SK-N-SH treated with all-trans-retinoic acid at 6 μM for 48 hours (cell line): ENCODE measurements at regions not wholly inside any gene's neighbourhood (a gene's known extent, or its start where the extent isn't known, plus 50 kb on each side); places are given as distances from the start of the nearest gene placed in this dataset.
A peak's percentile ranks its signal among the peaks of the same experiment; 100 is the strongest.
"Not testable (repeated sequence)": the region's sequence is repeated elsewhere in the genome, so short reads cannot be mapped to it uniquely, and the experiment has no call there.

ENCODE experiments used
- ATAC-seq: fragments of 200-7000 bp; cut with Tn5 transposase; 3 replicates; pipeline ENCODE4 v1.9.1; 2020; ENCODE audit warnings: mild to moderate bottlenecking, moderate library complexity
- ARNTL ChIP-seq: fragments of 450-650 bp; formaldehyde crosslinking; IDR thresholded peaks from 2 replicates; pipeline ENCODE4 v1.5.0; 2020; ENCODE audit warnings: low read depth, mild to moderate bottlenecking, moderate library complexity, borderline replicate concordance
- BACH2 ChIP-seq: fragments of 250-450 bp; sonication (Bioruptor Pico); IDR thresholded peaks from 2 replicates; pipeline ENCODE4 v1.9.0; 2021; ENCODE audit warnings: mild to moderate bottlenecking, borderline replicate concordance
- CREB5 ChIP-seq: fragments of 250-450 bp; sonication (Bioruptor Pico); IDR thresholded peaks from 2 replicates; pipeline ENCODE4 v1.5.1; 2020; ENCODE audit warnings: low read depth, mild to moderate bottlenecking, moderate library complexity
- CSDC2 ChIP-seq: fragments of 250-450 bp; sonication (Bioruptor Pico); IDR thresholded peaks from 2 replicates; pipeline ENCODE4 v1.5.0; 2020; ENCODE audit warnings: mild to moderate bottlenecking, moderate library complexity
- ESRRG ChIP-seq: fragments of 250-450 bp; sonication (Bioruptor Pico); IDR thresholded peaks from 2 replicates; pipeline ENCODE4 v1.6.1; 2021; ENCODE audit warnings: mild to moderate bottlenecking
- GLIS3 ChIP-seq: fragments of 250-450 bp; sonication (Bioruptor Pico); IDR thresholded peaks from 2 replicates; pipeline ENCODE4 v1.5.0; 2020; ENCODE audit warnings: mild to moderate bottlenecking, moderate library complexity
- ISL1 ChIP-seq: fragments of 250-450 bp; sonication (Bioruptor Pico); IDR thresholded peaks from 2 replicates; pipeline ENCODE4 v2.1.2; 2022; ENCODE audit warnings: mild to moderate bottlenecking, moderate library complexity
- OSR1 ChIP-seq: fragments of 250-450 bp; sonication (Bioruptor Pico); IDR thresholded peaks from 2 replicates; pipeline ENCODE4 v1.8.0; 2022; ENCODE audit warnings: moderate library complexity, mild to moderate bottlenecking, inconsistent platforms
- POU6F1 ChIP-seq: fragments of 250-450 bp; sonication (Bioruptor Pico); IDR thresholded peaks from 2 replicates; pipeline ENCODE4 v1.8.0; 2021; ENCODE audit warnings: low read depth, mild to moderate bottlenecking, moderate library complexity, borderline replicate concordance
- PPARA ChIP-seq: fragments of 250-450 bp; sonication (Bioruptor Pico); IDR thresholded peaks from 2 replicates; pipeline ENCODE4 v1.5.0; 2020; ENCODE audit warnings: mild to moderate bottlenecking, borderline replicate concordance
- RARB ChIP-seq: fragments of 250-450 bp; sonication (Bioruptor Pico); IDR thresholded peaks from 2 replicates; pipeline ENCODE4 v1.8.0; 2021; ENCODE audit warnings: mild to moderate bottlenecking, moderate library complexity
- SNAI2 ChIP-seq: fragments of 250-450 bp; sonication (Bioruptor Pico); IDR thresholded peaks from 2 replicates; pipeline ENCODE4 v1.5.0; 2020; ENCODE audit warnings: mild to moderate bottlenecking, moderate library complexity
- TCF4 ChIP-seq: fragments of 250-450 bp; sonication (Bioruptor Pico); IDR thresholded peaks from 2 replicates; pipeline ENCODE4 v1.8.0; 2021; ENCODE audit warnings: mild to moderate bottlenecking, moderate library complexity, borderline replicate concordance
- TOX ChIP-seq: fragments of 250-450 bp; sonication (Bioruptor Pico); IDR thresholded peaks from 2 replicates; pipeline ENCODE4 v1.8.0; 2021; ENCODE audit warnings: mild to moderate bottlenecking, moderate library complexity, borderline replicate concordance
- ZC3H10 ChIP-seq: fragments of 250-450 bp; sonication (Bioruptor Pico); IDR thresholded peaks from 2 replicates; pipeline ENCODE4 v1.5.1; 2021; ENCODE audit warnings: mild to moderate bottlenecking, moderate library complexity
- ZFP3 ChIP-seq: fragments of 250-450 bp; sonication (Bioruptor Pico); IDR thresholded peaks from 2 replicates; pipeline ENCODE4 v1.5.0; 2020; ENCODE audit warnings: mild to moderate bottlenecking, moderate library complexity
- ZFP30 ChIP-seq: fragments of 450-650 bp; formaldehyde crosslinking; IDR thresholded peaks from 2 replicates; pipeline ENCODE4 v1.5.0; 2022; ENCODE audit warnings: mild to moderate bottlenecking, moderate library complexity
- ZNF8 ChIP-seq: fragments of 450-650 bp; formaldehyde crosslinking; IDR thresholded peaks from 2 replicates; pipeline ENCODE4 v1.5.0; 2020; ENCODE audit warnings: mild to moderate bottlenecking, moderate library complexity
- TF ChIP-seq, protein P1 (sequence below): fragments of 250-450 bp; sonication (Bioruptor Pico); IDR thresholded peaks from 2 replicates; pipeline ENCODE4 v1.5.1; 2021; ENCODE audit warnings: mild to moderate bottlenecking, moderate library complexity

DNA sequence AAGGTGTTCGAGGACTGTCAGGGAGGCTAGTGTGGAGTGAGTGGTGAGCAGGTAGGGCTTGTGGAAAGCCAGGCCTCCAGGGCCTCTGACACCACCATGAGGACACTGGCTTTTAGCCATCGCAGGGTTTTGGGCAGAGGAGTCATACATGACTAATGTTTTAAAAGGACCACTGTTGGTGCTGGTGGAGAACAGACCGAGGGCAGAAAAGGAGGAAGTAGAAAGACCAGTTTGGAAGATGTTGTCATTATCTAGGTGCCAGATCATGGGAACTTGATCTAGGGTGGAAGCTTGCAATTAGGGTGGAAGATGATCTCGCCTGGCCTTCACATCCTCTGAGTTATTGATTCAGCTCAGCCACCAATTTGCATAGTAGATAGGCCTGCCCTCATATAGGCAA is 144.2 kb downstream of the C12orf75 start:
- no peak; the same call in 2 of the 3 replicates for ATAC-seq
- TF ChIP-seq TCF4 (CRISPR knock-in tag) (no peak), TOX (no peak), BACH2 (CRISPR knock-in tag) (no peak), PPARA (no peak), ESRRG (no peak), RARB (CRISPR knock-in tag) (no peak), ARNTL (CRISPR knock-in tag) (no peak), ZFP30 (CRISPR knock-in tag) (no peak), ZFP3 (CRISPR knock-in tag) (no peak), POU6F1 (CRISPR knock-in tag) (no peak)

- TF ChIP-seq ISL1 (peak; percentile 35), RARB (CRISPR knock-in tag) (no peak)
- ATAC-seq, result no peak
Observed at GRCh38 chr12:105476616-105477015, 146.1 kb downstream of the C12orf75 start.

GRCh38 chr12:105477873-105478272 is 147.4 kb downstream of the C12orf75 start:
- TF ChIP-seq PPARA (no peak), ZNF8 (CRISPR knock-in tag) (no peak), ZC3H10 (no peak), OSR1 (no peak)
- no peak for ATAC-seq

DNA sequence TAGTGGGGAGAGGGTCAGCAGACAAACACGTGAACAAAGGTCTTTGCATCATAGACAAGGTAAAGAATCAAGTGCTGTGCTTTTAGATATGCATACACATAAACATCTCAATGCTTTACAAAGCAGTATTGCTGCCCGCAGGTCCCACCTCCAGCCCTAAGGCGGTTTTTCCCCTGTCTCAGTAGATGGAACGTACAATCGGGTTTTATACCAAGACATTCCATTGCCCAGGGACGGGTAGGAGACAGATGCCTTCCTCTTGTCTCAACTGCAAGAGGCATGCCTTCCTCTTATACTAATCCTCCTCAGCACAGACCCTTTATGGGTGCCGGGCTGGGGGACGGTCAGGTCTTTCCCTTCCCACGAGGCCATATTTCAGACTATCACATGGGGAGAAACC is 148.3 kb downstream of the C12orf75 start:
- not testable (repeated sequence) for ATAC-seq

GRCh38 chr12:105479710-105480109 is 149.2 kb downstream of the C12orf75 start:
- TF ChIP-seq ARNTL (CRISPR knock-in tag), result no peak
- TF ChIP-seq ZFP3 (CRISPR knock-in tag), result no peak
- TF ChIP-seq TCF4 (CRISPR knock-in tag), result no peak
- no peak for TF ChIP-seq ISL1
- TF ChIP-seq GLIS3 (CRISPR knock-in tag), result no peak
- TF ChIP-seq CREB5, result no peak
- TF ChIP-seq PPARA, result no peak
- no peak for TF ChIP-seq CSDC2
- TF ChIP-seq ZFP30 (CRISPR knock-in tag), result no peak
- no peak for TF ChIP-seq ZC3H10
- TF ChIP-seq BACH2 (CRISPR knock-in tag), result no peak
- ATAC-seq, result no peak

- no peak; the same call in 2 of the 3 replicates for ATAC-seq
- TF ChIP-seq ISL1 (peak; percentile 37; the same call in 1 of the 2 replicates), SNAI2 (CRISPR knock-in tag) (no peak)
- TF ChIP-seq, all 23 proteins: peak for 1
Observed at GRCh38 chr12:105480162-105480561, 149.7 kb downstream of the C12orf75 start.

DNA sequence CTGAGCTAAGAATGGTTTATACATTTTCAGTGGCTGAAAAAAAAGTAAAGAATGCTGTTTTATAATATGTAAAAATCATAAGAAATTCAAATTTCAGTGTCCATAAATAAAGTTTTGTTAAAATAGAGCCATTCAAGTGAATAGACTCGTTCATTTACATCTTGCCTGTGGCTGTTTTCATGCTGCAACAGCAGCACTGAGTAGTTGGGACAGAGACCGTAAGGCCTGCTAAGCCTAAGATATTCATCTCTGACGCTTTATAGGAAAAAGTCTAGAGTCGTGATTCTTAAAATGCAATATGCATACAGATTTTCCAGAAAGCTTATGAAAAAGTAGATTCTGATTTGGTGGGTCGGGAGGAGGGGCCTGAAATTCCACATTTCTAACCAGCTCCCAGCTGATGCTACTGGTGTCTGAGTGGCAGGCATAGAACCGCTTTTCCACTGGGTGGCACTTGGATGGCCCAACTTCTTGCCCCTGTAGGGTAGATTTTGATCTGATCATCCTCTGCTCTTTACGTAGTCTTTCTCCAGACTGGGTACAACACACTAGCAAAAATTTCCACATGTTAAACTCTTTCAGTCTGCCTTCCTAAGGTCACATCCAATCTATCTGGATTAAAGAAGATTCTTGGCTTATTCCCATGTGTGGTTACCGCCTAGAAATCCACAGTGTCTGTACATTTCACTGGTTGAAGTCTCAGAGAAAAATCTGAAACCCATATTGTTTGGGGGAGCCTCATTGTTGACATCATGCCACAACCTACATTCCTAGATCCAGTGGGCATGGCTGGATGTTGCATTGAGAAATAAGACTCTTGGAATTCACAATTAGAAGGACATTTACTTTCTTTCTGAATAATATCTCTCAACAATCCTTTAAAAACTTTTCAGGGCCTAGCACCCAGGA is 151.2 kb downstream of the C12orf75 start:
- TF ChIP-seq ZFP30 (CRISPR knock-in tag) (no peak), RARB (CRISPR knock-in tag) (no peak), SNAI2 (CRISPR knock-in tag) (no peak), TOX (no peak), ZNF8 (CRISPR knock-in tag) (no peak), GLIS3 (CRISPR knock-in tag) (no peak), BACH2 (CRISPR knock-in tag) (no peak), ESRRG (no peak), TCF4 (CRISPR knock-in tag) (no peak), ARNTL (CRISPR knock-in tag) (no peak), CREB5 (no peak)
- TF ChIP-seq, protein P1, sequence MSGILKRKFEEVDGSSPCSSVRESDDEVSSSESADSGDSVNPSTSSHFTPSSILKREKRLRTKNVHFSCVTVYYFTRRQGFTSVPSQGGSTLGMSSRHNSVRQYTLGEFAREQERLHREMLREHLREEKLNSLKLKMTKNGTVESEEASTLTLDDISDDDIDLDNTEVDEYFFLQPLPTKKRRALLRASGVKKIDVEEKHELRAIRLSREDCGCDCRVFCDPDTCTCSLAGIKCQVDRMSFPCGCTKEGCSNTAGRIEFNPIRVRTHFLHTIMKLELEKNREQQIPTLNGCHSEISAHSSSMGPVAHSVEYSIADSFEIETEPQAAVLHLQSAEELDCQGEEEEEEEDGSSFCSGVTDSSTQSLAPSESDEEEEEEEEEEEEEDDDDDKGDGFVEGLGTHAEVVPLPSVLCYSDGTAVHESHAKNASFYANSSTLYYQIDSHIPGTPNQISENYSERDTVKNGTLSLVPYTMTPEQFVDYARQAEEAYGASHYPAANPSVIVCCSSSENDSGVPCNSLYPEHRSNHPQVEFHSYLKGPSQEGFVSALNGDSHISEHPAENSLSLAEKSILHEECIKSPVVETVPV, result no peak
- TF ChIP-seq, all 23 proteins: peak for 0
- ATAC-seq, result peak; percentile 38; the same call in 2 of the 3 replicates
